Endodermal cell (in vitro differentiated cells): ENCODE measurements at regions not wholly inside any gene's neighbourhood (a gene's known extent, or its start where the extent isn't known, plus 50 kb on each side); places are given as distances from the start of the nearest gene placed in this dataset.

ENCODE experiments used
- DNase-seq: peaks from one replicate; pipeline ENCODE4 v3.0.0-alpha.2; 2017
- H3K27ac ChIP-seq: 2 replicates; pipeline ENCODE4 v1.5.1; 2013; ENCODE audit warnings: mild to moderate bottlenecking, low read depth, low read length, moderate library complexity
- H3K27me3 ChIP-seq: 2 replicates; pipeline ENCODE4 v1.6.1; 2013; ENCODE audit warnings: mild to moderate bottlenecking, low read length, moderate library complexity; ENCODE audit not compliant: insufficient read depth, control insufficient read depth, poor library complexity, severe bottlenecking
- H3K36me3 ChIP-seq: 2 replicates; pipeline ENCODE4 v1.7.0; 2013; ENCODE audit warnings: mild to moderate bottlenecking, low read length, moderate library complexity; ENCODE audit not compliant: control insufficient read depth, insufficient read depth
- H3K4me1 ChIP-seq: one replicate; pipeline ENCODE4 v1.7.0; 2013; ENCODE audit warnings: low read length; ENCODE audit not compliant: control insufficient read depth, insufficient read depth
- H3K4me3 ChIP-seq: 2 replicates; pipeline ENCODE4 v1.5.1; 2013; ENCODE audit warnings: mild to moderate bottlenecking, low read length, moderate library complexity
- H3K9ac ChIP-seq: 2 replicates; pipeline ENCODE4 v1.6.1; 2013; ENCODE audit warnings: mild to moderate bottlenecking, low read length, moderate library complexity; ENCODE audit not compliant: poor library complexity, severe bottlenecking; ENCODE audit errors: extremely low read depth
- H3K9me3 ChIP-seq: 2 replicates; pipeline ENCODE4 v1.6.1; 2013; ENCODE audit warnings: mild to moderate bottlenecking, low read length, moderate library complexity; ENCODE audit not compliant: control insufficient read depth
- H3K27ac Mint-ChIP-seq: 2 replicates; pipeline ENCODE4 v1.8.0; 2020; ENCODE audit warnings: mixed read lengths
- H3K27me3 Mint-ChIP-seq: 2 replicates; pipeline ENCODE4 v1.8.0; 2021; ENCODE audit warnings: mild to moderate bottlenecking, mixed read lengths; ENCODE audit not compliant: insufficient read depth
- H3K36me3 Mint-ChIP-seq: 2 replicates; pipeline ENCODE4 v1.8.0; 2020; ENCODE audit warnings: low read depth, mixed read lengths
- H3K4me1 Mint-ChIP-seq: 2 replicates; pipeline ENCODE4 v1.8.0; 2020; ENCODE audit warnings: mixed read lengths
- H3K4me3 Mint-ChIP-seq: 2 replicates; pipeline ENCODE4 v1.8.0; 2020; ENCODE audit warnings: mild to moderate bottlenecking, moderate library complexity, mixed read lengths
- H3K9me3 Mint-ChIP-seq: 2 replicates; pipeline ENCODE4 v1.8.0; 2020; ENCODE audit warnings: mild to moderate bottlenecking, mixed read lengths
- WGBS, 2 experiments: methylation state at CpG; one replicate each; pipeline versions ENCODE4 v1.1.5 to v1.1.7; 2013; ENCODE audit warnings: missing lambda C conversion rate in 2 of 2, mixed read lengths in 1 of 2; ENCODE audit not compliant: insufficient coverage in 1 of 2, insufficient read length in 1 of 2; 5-methylcytosine and 5-hydroxymethylcytosine counted together
- TF ChIP-seq, protein P1 (sequence below): fragments of 200-600 bp; sonication (generic); conservative IDR thresholded peaks from 2 replicates; pipeline ENCODE4 v1.5.0; 2021; ENCODE audit warnings: antibody characterized with exemption, mild to moderate bottlenecking

DNA sequence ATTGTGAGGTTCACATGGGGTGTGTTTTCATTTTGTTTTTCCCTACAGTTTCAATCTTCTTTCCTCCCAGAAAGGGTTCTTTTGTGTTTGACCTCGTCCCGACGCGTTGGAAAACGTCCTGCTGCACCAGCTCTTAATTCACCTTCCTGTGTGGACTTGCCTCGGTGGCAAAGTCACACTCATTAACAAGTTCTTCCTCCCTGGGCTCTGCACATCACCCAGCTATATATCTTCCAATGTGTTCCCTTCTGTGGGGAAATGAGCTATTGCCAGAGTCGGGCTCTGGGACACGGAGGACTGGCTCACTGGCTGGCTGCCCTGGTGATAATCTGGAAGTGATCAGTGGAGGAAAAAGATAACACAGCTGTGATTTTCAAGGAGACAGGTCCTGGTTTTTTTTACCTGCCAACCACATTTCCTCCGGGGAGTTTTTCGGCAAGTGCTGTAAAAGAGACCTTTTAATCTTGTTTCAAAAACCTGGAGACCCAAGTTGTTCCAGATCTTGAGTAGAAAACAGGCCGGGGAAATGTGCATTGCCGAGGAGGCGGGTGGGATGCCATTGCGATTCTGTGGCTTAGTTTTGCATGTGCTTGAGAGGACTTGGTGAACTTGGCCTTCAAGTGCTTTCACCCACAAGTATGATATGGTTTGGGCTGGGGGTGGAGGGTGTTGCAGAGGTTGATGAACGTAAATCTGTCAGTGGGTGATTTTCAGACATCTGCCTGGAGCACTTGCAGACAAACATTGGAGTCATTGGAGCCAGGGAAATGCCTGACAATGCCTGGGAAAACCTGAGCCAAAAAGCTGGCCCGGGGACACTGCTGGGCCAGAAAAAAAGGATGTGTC, 96.5 kb upstream of the CREB5 start:
- H3K27ac ChIP-seq, result no peak overlapping the region
- no peak overlapping the region for H3K9ac ChIP-seq
- no peak overlapping the region for H3K4me3 ChIP-seq
- Mint-ChIP-seq H3K4me3 (no peak overlapping the region), H3K27ac (no peak overlapping the region), H3K27me3 (peaks cover 31% of the 10 kb centered on the region), H3K36me3 (no peaks in the 10 kb centered on the region), H3K4me1 (peaks cover 23% of the 10 kb centered on the region), H3K9me3 (no peaks in the 10 kb centered on the region)
- H3K9me3 ChIP-seq, result no peaks in the 10 kb centered on the region
- DNase-seq, result no peak
- peaks cover 11% of the 10 kb centered on the region for H3K4me1 ChIP-seq
- WGBS, 2 experiments, result 79 to 89% methylated on average over 13 to 16 of the region's 16 CpGs
- H3K27me3 ChIP-seq, result peaks cover 32% of the 10 kb centered on the region
- H3K36me3 ChIP-seq, result no peaks in the 10 kb centered on the region
- TF ChIP-seq, protein P1, sequence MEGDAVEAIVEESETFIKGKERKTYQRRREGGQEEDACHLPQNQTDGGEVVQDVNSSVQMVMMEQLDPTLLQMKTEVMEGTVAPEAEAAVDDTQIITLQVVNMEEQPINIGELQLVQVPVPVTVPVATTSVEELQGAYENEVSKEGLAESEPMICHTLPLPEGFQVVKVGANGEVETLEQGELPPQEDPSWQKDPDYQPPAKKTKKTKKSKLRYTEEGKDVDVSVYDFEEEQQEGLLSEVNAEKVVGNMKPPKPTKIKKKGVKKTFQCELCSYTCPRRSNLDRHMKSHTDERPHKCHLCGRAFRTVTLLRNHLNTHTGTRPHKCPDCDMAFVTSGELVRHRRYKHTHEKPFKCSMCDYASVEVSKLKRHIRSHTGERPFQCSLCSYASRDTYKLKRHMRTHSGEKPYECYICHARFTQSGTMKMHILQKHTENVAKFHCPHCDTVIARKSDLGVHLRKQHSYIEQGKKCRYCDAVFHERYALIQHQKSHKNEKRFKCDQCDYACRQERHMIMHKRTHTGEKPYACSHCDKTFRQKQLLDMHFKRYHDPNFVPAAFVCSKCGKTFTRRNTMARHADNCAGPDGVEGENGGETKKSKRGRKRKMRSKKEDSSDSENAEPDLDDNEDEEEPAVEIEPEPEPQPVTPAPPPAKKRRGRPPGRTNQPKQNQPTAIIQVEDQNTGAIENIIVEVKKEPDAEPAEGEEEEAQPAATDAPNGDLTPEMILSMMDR, result no peak

DNA sequence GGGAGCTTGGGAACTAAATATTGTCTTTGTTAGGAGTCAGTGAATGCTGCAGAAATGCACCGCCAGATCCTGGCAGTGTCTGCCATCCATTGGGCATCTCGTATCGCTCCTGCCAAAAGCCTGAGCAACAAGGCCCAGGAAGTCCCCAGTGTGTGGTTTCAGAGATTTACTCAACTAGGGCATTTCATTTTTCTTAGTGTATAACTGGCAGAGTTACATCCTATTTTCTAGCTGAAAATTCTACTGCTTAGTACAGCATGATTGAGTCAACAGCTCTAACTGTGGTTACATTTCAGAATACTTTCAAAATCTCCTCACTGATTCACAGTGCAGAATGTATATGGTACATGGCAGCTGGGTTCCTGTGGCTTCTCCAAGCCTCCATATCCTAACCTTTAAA, 95.8 kb upstream of the CREB5 start:
- Mint-ChIP-seq H3K4me1 (peaks cover 20% of the 10 kb centered on the region), H3K36me3 (no peaks in the 10 kb centered on the region), H3K4me3 (no peak overlapping the region), H3K27ac (no peak overlapping the region), H3K27me3 (peaks cover 29% of the 10 kb centered on the region), H3K9me3 (no peaks in the 10 kb centered on the region)
- peaks cover 32% of the 10 kb centered on the region for H3K27me3 ChIP-seq
- DNase-seq, result no peak
- TF ChIP-seq, protein P1, result no peak
- 94 to 96% methylated on average over 3 of the region's 3 CpGs for WGBS, 2 experiments
- H3K9ac ChIP-seq, result no peak overlapping the region
- H3K9me3 ChIP-seq, result no peaks in the 10 kb centered on the region
- H3K4me3 ChIP-seq, result no peak overlapping the region
- H3K36me3 ChIP-seq, result no peaks in the 10 kb centered on the region
- no peak overlapping the region for H3K27ac ChIP-seq
- H3K4me1 ChIP-seq, result peaks cover 11% of the 10 kb centered on the region

DNA sequence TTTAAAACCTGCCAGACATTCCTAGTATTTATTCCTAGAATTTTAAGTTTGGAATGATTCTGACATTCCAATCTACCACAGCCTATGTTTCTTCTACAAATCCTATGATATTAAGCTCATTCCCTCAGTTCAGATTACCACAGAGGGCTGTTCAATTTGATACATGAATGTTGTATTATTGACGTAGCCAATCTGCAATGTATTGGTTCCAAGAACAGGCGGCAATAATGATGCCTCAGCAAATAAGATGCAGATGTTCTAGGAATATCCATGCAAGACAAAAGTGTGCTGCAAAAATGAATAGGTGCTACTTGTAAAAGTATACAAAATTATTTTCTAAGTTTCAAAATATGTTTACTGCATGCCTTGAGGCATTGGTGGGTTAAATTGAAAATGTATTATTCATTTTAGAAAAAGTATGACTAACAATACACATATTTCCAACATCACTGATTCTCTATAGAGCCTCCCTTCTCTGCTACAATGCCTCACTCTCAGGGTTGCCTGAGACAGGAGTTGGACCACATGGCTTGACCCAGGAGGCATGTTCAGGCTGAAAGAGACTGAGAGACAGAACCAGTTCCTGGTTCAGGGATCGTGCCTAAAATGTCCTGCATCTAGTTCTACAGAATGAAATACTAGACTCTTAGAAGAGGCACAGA, 94.1 kb upstream of the CREB5 start:
- Histone ChIP-seq H3K36me3 (no peaks in the 10 kb centered on the region), H3K9me3 (no peaks in the 10 kb centered on the region), H3K4me1 (peaks cover 11% of the 10 kb centered on the region), H3K4me3 (no peak overlapping the region), H3K9ac (no peak overlapping the region), H3K27me3 (peaks cover 22% of the 10 kb centered on the region), H3K27ac (no peak overlapping the region)
- Mint-ChIP-seq H3K27ac (no peak overlapping the region), H3K4me1 (peaks cover 16% of the 10 kb centered on the region), H3K36me3 (no peaks in the 10 kb centered on the region), H3K4me3 (no peak overlapping the region), H3K27me3 (peaks cover 19% of the 10 kb centered on the region), H3K9me3 (no peaks in the 10 kb centered on the region)
- DNase-seq, result no peak
- WGBS, 2 experiments, result 93 to 100% methylated on average over 2 to 3 of the region's 3 CpGs
- TF ChIP-seq, protein P1, result no peak
